Left lung (tissue), 4 donors: ENCODE measurements at regions not wholly inside any gene's neighbourhood (a gene's known extent, or its start where the extent isn't known, plus 50 kb on each side); places are given as distances from the start of the nearest gene placed in this dataset.
"Not testable (repeated sequence)": the region's sequence is repeated elsewhere in the genome, so short reads cannot be mapped to it uniquely, and the experiment has no call there.

Source experiments
- ATAC-seq: fragments of 200-7000 bp; cut with Tn5 transposase; one replicate; pipeline ENCODE4 v1.9.1; 2020; ENCODE audit warnings: moderate library complexity
- DNase-seq, 4 donors: peaks; one replicate each; pipeline ENCODE4 v3.0.0-alpha.2; 2013 to 2020
- H3K27ac ChIP-seq, 2 donors: fragments of 200-600 bp; sonication (generic) in 1 of 2; one replicate each; pipeline versions ENCODE4 v1.5.0 to v1.8.0; 2020 to 2021
- H3K27me3 ChIP-seq, 2 donors: fragments of 200-600 bp; sonication (generic) in 1 of 2; one replicate each; pipeline versions ENCODE4 v1.5.0 to v1.8.0; 2020 to 2021
- H3K36me3 ChIP-seq, 2 donors: fragments of 200-600 bp; sonication (generic) in 1 of 2; one replicate each; pipeline versions ENCODE4 v1.5.0 to v1.8.0; 2020 to 2021
- H3K4me1 ChIP-seq, 2 donors: fragments of 200-600 bp; one replicate each; pipeline ENCODE4 v1.8.0; 2021
- H3K4me3 ChIP-seq, 2 donors: fragments of 200-600 bp; sonication (generic) in 1 of 2; one replicate each; pipeline versions ENCODE4 v1.5.0 to v1.8.0; 2020 to 2021; ENCODE audit warnings: mild to moderate bottlenecking in 1 of 2
- H3K9me3 ChIP-seq, 2 donors: fragments of 200-600 bp; sonication (generic) in 1 of 2; one replicate each; pipeline versions ENCODE4 v1.5.0 to v1.8.0; 2020 to 2021
- intact Hi-C, 2 donors: fragments of 100-400 bp; cut with DNase I; formaldehyde crosslinking; loops; one replicate each; pipeline versions ENCODE4 v1.11.2 to v1.14.2; 2022
- TF ChIP-seq, protein P1 (sequence below), 2 donors: fragments of 200-600 bp; sonication (generic) in 1 of 2; IDR thresholded peaks; one replicate each; pipeline versions ENCODE4 v1.5.0 to v1.8.0; 2021; ENCODE audit warnings: antibody characterized with exemption in 2 of 2
- donor health status: DM: no; HTN: yes; CAD: no.
- donor health status: DM: no; HTN: no; CAD: no.

DNA sequence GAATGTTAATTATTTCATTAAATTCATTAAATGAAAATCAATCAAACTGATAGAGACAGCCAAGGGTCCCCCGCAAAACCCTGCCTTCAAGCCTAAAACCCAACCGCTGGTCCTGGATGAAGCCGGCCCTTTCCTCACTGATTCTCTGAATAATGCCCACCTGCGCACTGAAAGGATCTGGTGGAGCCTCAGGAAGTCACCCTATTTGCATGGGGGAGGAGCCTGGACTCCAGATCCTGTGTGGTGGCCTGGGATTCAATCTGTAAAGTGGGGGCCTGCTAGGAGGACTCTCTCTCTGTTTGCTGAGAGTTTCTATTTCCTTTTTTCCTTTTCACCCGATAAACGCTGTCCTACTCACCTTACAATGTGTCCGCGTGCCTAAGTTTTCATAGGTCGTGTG lies 97.9 kb upstream of the ADAMTS3 start:
- H3K4me3 ChIP-seq: no peak overlapping the region
- H3K27ac ChIP-seq: no peak overlapping the region
- no peaks in the 10 kb centered on the region for H3K4me1 ChIP-seq
- DNase-seq: no peak
- H3K27me3 ChIP-seq: no peaks in the 10 kb centered on the region
- no peaks in the 10 kb centered on the region for H3K9me3 ChIP-seq
- no peaks in the 10 kb centered on the region for H3K36me3 ChIP-seq
- intact Hi-C loops: no loop called here
- ATAC-seq: no peak
- TF ChIP-seq, protein P1, sequence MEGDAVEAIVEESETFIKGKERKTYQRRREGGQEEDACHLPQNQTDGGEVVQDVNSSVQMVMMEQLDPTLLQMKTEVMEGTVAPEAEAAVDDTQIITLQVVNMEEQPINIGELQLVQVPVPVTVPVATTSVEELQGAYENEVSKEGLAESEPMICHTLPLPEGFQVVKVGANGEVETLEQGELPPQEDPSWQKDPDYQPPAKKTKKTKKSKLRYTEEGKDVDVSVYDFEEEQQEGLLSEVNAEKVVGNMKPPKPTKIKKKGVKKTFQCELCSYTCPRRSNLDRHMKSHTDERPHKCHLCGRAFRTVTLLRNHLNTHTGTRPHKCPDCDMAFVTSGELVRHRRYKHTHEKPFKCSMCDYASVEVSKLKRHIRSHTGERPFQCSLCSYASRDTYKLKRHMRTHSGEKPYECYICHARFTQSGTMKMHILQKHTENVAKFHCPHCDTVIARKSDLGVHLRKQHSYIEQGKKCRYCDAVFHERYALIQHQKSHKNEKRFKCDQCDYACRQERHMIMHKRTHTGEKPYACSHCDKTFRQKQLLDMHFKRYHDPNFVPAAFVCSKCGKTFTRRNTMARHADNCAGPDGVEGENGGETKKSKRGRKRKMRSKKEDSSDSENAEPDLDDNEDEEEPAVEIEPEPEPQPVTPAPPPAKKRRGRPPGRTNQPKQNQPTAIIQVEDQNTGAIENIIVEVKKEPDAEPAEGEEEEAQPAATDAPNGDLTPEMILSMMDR (IDR thresholded peaks at IDR 0.05): no peak

DNA sequence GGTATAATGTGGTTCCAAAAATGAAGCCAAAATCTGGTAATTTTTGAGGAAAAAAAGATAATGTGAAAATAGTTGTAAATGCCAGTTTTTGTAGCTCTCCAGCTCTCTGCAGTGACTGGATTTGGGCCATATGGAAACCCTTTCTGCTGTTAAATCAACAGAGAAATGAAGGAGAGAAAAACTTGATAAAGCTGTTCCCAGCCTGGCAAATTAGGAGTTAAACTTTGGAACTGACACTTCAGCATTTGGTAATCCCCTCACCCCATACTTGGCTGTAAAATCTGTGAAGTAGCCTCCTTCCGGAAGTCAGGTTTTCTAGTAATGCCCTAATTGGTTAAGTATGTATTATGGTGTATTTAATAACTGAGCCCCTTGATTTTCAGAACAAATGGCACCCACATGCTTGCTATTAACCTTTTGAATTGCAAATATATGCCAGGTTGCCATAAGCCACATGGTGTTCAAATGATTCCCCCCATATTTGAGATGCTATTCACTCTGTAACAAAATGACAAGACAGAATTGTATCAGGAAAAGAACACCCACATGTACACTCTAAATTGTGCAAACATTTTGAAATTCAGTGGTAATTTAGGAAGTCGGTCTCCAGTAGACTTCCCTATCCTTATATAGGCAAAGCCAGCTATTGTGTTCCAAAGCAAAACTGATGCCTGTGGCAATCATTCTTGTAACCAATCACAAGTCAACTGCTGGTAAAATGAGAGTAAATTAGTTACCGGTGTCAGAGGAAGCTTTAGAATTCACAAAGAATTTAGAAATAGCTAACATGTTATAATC lies 96.3 kb upstream of the ADAMTS3 start:
- H3K27me3 ChIP-seq: no peaks in the 10 kb centered on the region
- no peak overlapping the region for H3K27ac ChIP-seq
- H3K4me1 ChIP-seq: no peaks in the 10 kb centered on the region
- H3K9me3 ChIP-seq: no peaks in the 10 kb centered on the region
- no peak for DNase-seq
- TF ChIP-seq, protein P1 (IDR thresholded peaks at IDR 0.05): no peak
- intact Hi-C loops: no loop called here
- no peaks in the 10 kb centered on the region for H3K36me3 ChIP-seq
- no peak overlapping the region for H3K4me3 ChIP-seq
- no peak for ATAC-seq

DNA sequence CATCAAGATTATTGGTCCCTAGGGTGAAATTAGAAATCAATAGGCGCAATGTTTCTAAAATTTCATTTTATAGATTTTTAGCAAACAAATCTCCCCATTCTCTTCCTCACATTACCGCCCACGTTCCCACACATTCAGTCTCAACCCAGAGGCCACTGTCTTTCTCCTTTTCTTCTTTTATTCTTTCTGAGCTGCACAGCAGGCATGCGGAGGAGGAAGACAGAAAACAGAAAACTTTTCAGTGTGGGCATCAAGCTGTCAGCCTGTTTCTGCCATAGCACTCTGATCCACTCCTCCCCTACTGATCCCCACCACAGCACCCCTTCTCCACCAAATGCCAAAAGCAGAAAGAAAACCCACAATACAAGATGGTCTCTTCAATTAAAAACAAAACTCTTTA lies 94.8 kb upstream of the ADAMTS3 start:
- Histone ChIP-seq H3K27me3 (no peaks in the 10 kb centered on the region), H3K36me3 (no peaks in the 10 kb centered on the region), H3K4me3 (no peak overlapping the region), H3K9me3 (no peaks in the 10 kb centered on the region), H3K27ac (no peak overlapping the region), H3K4me1 (no peaks in the 10 kb centered on the region)
- TF ChIP-seq, protein P1 (IDR thresholded peaks at IDR 0.05): no peak
- DNase-seq (no peak), ATAC-seq (no peak)
- intact Hi-C loops: no loop called here

DNA sequence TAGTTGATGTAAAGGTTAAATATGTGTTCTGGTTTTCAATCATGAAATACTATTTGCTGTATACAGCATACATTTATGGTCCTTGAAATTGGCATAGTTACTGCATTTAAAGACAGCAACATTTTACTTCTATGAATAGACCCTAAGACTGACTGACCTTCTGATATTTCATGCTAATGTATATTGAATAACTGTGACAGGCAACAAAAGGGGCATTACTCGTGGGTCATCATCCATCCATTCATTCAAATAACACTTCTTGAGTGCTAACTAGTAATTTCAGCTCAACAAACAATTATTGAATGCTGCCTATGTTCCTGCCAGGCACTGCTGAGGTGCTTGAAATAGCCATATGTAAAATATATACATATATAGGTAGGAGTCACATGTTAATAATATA lies 92.8 kb upstream of the ADAMTS3 start:
- Histone ChIP-seq H3K4me3 (no peak overlapping the region), H3K27me3 (no peaks in the 10 kb centered on the region), H3K9me3 (no peaks in the 10 kb centered on the region), H3K27ac (no peak overlapping the region), H3K4me1 (no peaks in the 10 kb centered on the region), H3K36me3 (no peaks in the 10 kb centered on the region)
- intact Hi-C loops: no loop called here
- ATAC-seq (no peak), DNase-seq (no peak)
- TF ChIP-seq, protein P1 (IDR thresholded peaks at IDR 0.05): no peak

DNA sequence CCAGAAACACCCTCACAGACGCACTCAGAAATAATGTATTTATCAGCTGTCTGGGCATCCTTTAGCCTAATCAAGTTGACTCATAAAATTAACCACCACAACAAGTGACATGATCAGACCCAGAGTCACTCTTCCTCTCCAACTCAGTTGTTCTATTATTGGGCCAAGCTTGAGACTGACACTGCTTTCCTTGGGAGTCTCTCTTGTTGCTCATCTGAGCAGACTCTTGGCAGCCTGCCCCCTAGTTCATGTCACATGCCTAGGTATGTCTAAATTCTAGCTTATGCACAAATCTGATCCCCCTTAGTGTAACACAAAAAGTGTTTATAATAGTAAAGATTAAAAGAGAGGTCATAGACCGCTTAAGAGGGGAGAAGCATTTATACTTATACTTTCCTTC lies 72.6 kb upstream of the ADAMTS3 start:
- Histone ChIP-seq H3K27ac (no peak overlapping the region), H3K9me3 (peaks cover 0 to 7% of the 10 kb centered on the region in 2 donors), H3K4me3 (no peak overlapping the region), H3K36me3 (no peaks in the 10 kb centered on the region), H3K4me1 (no peaks in the 10 kb centered on the region), H3K27me3 (no peaks in the 10 kb centered on the region)
- DNase-seq (no peak), ATAC-seq (no peak)
- TF ChIP-seq, protein P1 (IDR thresholded peaks at IDR 0.05): no peak
- intact Hi-C loops: no loop called here

DNA sequence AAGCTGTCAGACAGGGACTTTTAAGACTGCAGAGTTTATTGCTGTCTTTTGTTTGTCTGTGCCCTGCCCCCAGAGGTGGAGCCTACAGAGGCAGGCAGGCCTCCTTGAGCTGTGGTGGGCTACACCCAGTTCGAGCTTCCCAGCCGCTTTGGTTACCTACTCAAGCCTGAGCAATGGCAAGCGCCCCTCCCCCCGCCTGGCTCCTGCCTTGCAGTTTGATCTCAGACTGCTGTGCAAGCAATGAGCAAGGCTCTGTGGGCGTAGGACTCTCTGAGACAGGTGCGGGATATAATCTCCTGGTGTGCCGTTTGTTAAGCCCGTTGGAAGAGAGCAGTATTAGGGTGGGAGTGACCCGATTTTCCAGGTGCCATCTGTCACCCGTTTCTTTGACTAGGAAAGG lies 67.8 kb upstream of the ADAMTS3 start:
- peak in 1 of 4 donors; percentile 34 for DNase-seq
- H3K27me3 ChIP-seq, H3K27ac ChIP-seq, intact Hi-C loops, H3K4me1 ChIP-seq, ATAC-seq, H3K4me3 ChIP-seq, H3K36me3 ChIP-seq: not testable (repeated sequence)
- peaks cover 0 to 15% of the 10 kb centered on the region in 2 donors for H3K9me3 ChIP-seq

DNA sequence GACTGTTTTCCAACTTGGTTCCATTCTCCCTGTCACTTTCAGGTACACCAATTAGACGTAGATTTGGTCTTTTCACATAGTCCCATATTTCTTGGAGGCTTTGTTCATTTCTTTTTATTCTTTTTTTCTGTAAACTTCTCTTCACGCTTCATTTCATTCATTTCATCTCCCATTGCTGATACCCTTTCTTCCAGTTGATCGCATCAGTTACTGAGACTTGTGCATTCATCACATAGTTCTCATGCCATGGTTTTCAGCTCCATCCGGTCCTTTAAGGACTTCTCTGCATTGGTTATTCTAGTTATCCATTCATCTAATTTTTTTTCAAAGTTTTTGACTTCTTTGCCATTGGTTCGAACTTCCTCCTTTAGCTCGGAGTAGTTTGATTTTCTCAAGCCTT lies 66.9 kb upstream of the ADAMTS3 start:
- H3K9me3 ChIP-seq: peaks cover 0 to 15% of the 10 kb centered on the region in 2 donors
- H3K4me3 ChIP-seq, H3K4me1 ChIP-seq, H3K27me3 ChIP-seq, H3K36me3 ChIP-seq, ATAC-seq, intact Hi-C loops, H3K27ac ChIP-seq, DNase-seq: not testable (repeated sequence)

DNA sequence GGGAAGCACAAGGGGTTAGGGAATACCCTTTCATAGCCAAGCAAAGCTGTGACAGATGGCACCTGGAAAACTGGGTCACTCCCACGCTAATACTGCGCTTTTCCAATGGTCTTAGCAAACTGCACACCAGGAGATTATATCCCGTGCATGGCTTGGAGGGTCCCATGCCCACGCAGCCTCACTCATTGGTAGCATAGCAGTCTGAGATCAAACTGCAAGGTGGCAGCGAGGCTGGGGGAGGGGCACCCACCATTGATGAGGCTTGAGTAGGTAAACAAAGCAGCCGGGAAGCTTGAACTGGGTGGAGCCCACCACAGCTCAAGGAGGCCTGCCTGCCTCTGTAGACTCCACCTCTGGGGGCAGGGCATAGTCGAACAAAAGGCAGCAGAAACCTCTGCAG lies 63.2 kb upstream of the ADAMTS3 start:
- H3K27me3 ChIP-seq, ATAC-seq, intact Hi-C loops, H3K36me3 ChIP-seq, H3K4me1 ChIP-seq, H3K4me3 ChIP-seq, H3K27ac ChIP-seq: not testable (repeated sequence)
- DNase-seq: peak in 1 of 4 donors; percentile 17
- H3K9me3 ChIP-seq: peaks cover 0 to 15% of the 10 kb centered on the region in 2 donors
